C4-2B (cell line): ENCODE measurements at regions not wholly inside any gene's neighbourhood (a gene's known extent, or its start where the extent isn't known, plus 50 kb on each side); places are given as distances from the start of the nearest gene placed in this dataset.

ENCODE experiments used
- CTCF ChIP-seq: fragments of 450-650 bp; conservative IDR thresholded peaks from 2 replicates; pipeline ENCODE4 v1.5.1; 2017; ENCODE audit warnings: mild to moderate bottlenecking
- ZFX ChIP-seq: fragments of 450-650 bp; IDR thresholded peaks from 2 replicates; pipeline ENCODE4 v1.6.1; 2017

DNA sequence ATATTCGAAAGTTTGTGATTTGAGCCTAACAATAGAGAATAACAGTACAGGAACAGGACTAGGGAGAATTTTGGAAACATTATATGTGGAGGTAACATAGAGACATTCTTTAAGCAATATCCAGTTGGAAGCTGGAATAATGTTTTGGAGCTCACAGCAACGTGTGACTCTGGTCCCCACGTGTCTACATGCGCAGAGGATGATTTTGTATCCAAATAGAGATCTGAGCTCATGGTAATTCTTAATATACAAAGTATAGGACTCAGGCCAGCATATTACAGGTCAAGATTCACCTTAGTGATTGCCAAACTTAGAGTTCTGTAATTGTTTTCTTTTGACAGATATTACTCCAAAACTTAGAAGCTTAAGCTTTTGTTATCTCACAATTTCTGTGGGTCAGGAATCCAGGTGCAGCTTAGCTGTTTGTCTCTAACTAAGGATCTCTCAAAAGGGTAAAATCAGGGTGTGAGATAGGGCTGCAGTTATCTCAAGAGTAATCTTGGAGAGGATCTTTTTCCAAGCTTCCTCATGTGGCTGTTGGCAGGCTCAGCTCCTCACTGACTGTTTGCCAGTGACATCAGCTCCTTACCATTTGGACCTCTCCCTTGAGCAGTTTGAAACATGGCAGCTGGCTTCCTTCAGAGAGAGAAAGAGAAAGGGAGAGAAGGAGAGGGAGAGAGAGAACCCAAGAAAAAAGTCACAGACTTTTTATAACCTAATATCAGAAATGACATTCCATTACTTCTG, 272.0 kb upstream of the ZNF462 start:
- TF ChIP-seq CTCF (no peak), ZFX (no peak)
